SK-N-MC (cell line): ENCODE measurements at regions not wholly inside any gene's neighbourhood (a gene's known extent, or its start where the extent isn't known, plus 50 kb on each side); places are given as distances from the start of the nearest gene placed in this dataset.

Source experiments
- EZH2 ChIP-seq: fragments of 200-600 bp; sonication (generic); IDR thresholded peaks from one replicate; pipeline ENCODE4 v1.6.1; 2017; ENCODE audit warnings: antibody characterized with exemption
- POLR2AphosphoS5 ChIP-seq: IDR thresholded peaks from 2 replicates; pipeline ENCODE4 v1.6.1; 2012; ENCODE audit warnings: mild to moderate bottlenecking, low read depth, low read length, borderline replicate concordance

DNA sequence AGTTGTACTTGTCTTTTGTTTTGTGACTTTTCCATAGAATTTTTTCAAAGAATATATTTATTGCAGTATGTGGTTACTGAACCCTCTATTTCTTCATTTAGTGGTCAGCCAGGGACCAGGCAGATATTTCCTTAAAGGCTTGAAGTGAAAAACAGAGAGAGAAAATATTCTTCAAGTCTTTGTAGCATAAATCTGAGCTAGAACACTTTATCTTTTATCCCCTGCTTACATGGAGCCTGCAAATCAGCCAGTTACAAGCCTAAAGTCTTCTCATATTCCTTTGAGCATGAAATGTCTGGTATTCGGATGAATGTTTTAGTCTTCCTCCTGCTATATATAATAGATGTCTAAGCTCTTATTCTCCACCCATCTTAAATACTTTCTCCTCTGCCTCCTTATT is 1557.5 kb upstream of the ACVR2A start:
- no peak for TF ChIP-seq POLR2AphosphoS5
- no peak for TF ChIP-seq EZH2
